HG03139 (cell line): ENCODE measurements at regions not wholly inside any gene's neighbourhood (a gene's known extent, or its start where the extent isn't known, plus 50 kb on each side); places are given as distances from the start of the nearest gene placed in this dataset.

ENCODE experiments used
- ATAC-seq: cut with Tn5 transposase; IDR thresholded peaks from one replicate; pipeline ENCODE4 v1.9.1; 2021; ENCODE audit not compliant: unreplicated experiment

- no peak for ATAC-seq
Observed at GRCh38 chr11:116314006-116314405, 458.8 kb downstream of the BUD13 start.

GRCh38 chr11:116312570-116313391 lies 460.0 kb downstream of the BUD13 start:
- no peak for ATAC-seq

GRCh38 chr11:116311206-116311605 lies 461.6 kb downstream of the BUD13 start:
- ATAC-seq: no peak

- no peak for ATAC-seq
Observed at GRCh38 chr11:116310698-116311097, 462.1 kb downstream of the BUD13 start.

- no peak for ATAC-seq
Observed at GRCh38 chr11:116310226-116310625, 462.6 kb downstream of the BUD13 start.

GRCh38 chr11:116309446-116309845 lies 463.3 kb downstream of the BUD13 start:
- no peak for ATAC-seq

- no peak for ATAC-seq
Observed at GRCh38 chr11:116302756-116303155, 470.0 kb downstream of the BUD13 start.

GRCh38 chr11:116301141-116301540 lies 471.6 kb downstream of the BUD13 start:
- ATAC-seq: no peak

- no peak for ATAC-seq
Observed at GRCh38 chr11:116300232-116300631, 472.6 kb downstream of the BUD13 start.

GRCh38 chr11:116294630-116295029 lies 478.2 kb downstream of the BUD13 start:
- ATAC-seq: no peak

GRCh38 chr11:116287866-116288265 lies 484.9 kb downstream of the BUD13 start:
- ATAC-seq: no peak

- no peak for ATAC-seq
Observed at GRCh38 chr11:116285026-116285425, 487.8 kb downstream of the BUD13 start.

GRCh38 chr11:116283300-116283699 lies 489.5 kb downstream of the BUD13 start:
- ATAC-seq: no peak

GRCh38 chr11:116282481-116282880 lies 490.3 kb downstream of the BUD13 start:
- no peak for ATAC-seq

- ATAC-seq: no peak
Observed at GRCh38 chr11:116281173-116282160, 491.3 kb downstream of the BUD13 start.

- no peak for ATAC-seq
Observed at GRCh38 chr11:116279511-116279910, 493.3 kb downstream of the BUD13 start.

GRCh38 chr11:116278076-116278475 lies 494.7 kb downstream of the BUD13 start:
- no peak for ATAC-seq

GRCh38 chr11:116276051-116277044 lies 496.4 kb downstream of the BUD13 start:
- peak; percentile 80 for ATAC-seq

GRCh38 chr11:116275635-116276034 lies 497.2 kb downstream of the BUD13 start:
- ATAC-seq: no peak

- ATAC-seq: no peak
Observed at GRCh38 chr11:116274521-116274920, 498.3 kb downstream of the BUD13 start.
